Activated CD4-positive, alpha-beta T cell treated with anti-CD3 and anti-CD28 coated beads for 36 hours (primary cell): ENCODE measurements at regions not wholly inside any gene's neighbourhood (a gene's known extent, or its start where the extent isn't known, plus 50 kb on each side); places are given as distances from the start of the nearest gene placed in this dataset.
"Not testable (repeated sequence)": the region's sequence is repeated elsewhere in the genome, so short reads cannot be mapped to it uniquely, and the experiment has no call there.

ENCODE experiments used
- ATAC-seq: fragments of 200-7000 bp; cut with Tn5 transposase; one replicate; pipeline ENCODE4 v1.10.0; 2021; ENCODE audit warnings: mild to moderate bottlenecking, moderate library complexity
- CTCF ChIA-PET: fragments of 350-600 bp; sonication (Branson Sonifier 250); formaldehyde crosslinking; loops from one replicate; lab custom pipeline; 2021; ENCODE audit warnings: antibody characterized with exemption; lab: Charles Lee
- POLR2A ChIA-PET: fragments of 350-600 bp; sonication (Branson Sonifier 250); formaldehyde crosslinking; loops from one replicate; lab custom pipeline; 2021; ENCODE audit warnings: antibody characterized with exemption, inconsistent platforms; lab: Charles Lee
- DNase-seq: peaks from one replicate; pipeline ENCODE4 v3.0.0-alpha.2; 2020
- H3K27ac Mint-ChIP-seq: one replicate; pipeline ENCODE4 v1.8.0; 2021; ENCODE audit warnings: mixed read lengths
- H3K27me3 Mint-ChIP-seq: one replicate; pipeline ENCODE4 v1.8.0; 2021; ENCODE audit warnings: mixed read lengths
- H3K36me3 Mint-ChIP-seq: one replicate; pipeline ENCODE4 v1.8.0; 2021; ENCODE audit warnings: low read depth, mixed read lengths
- H3K4me1 Mint-ChIP-seq: one replicate; pipeline ENCODE4 v1.8.0; 2021; ENCODE audit warnings: mixed read lengths
- H3K4me3 Mint-ChIP-seq: one replicate; pipeline ENCODE4 v1.8.0; 2021; ENCODE audit warnings: mild to moderate bottlenecking, moderate library complexity, mixed read lengths
- H3K9me3 Mint-ChIP-seq: one replicate; pipeline ENCODE4 v1.8.0; 2021; ENCODE audit warnings: low read depth, mixed read lengths
- intact Hi-C, 2 experiments: fragments of 100-400 bp; cut with DNase I in 1 of 2; cut with micrococcal nuclease in 1 of 2; formaldehyde crosslinking; loops; one replicate each; pipeline versions ENCODE4 v1.14.2 to v1.15.1; 2022 to 2024; cut with DNase I, micrococcal nuclease

- no peak overlapping the region for H3K27ac Mint-ChIP-seq
- DNase-seq (no peak), ATAC-seq (no peak)
- H3K9me3 Mint-ChIP-seq = peaks cover 34% of the 10 kb centered on the region
- no peak overlapping the region for H3K4me3 Mint-ChIP-seq
- no peaks in the 10 kb centered on the region for H3K27me3 Mint-ChIP-seq
- H3K4me1 Mint-ChIP-seq = no peaks in the 10 kb centered on the region
- ChIA-PET CTCF (no interaction called here), POLR2A (no interaction called here)
- peaks cover 2% of the 10 kb centered on the region for H3K36me3 Mint-ChIP-seq
- intact Hi-C loops = no loop called here
Measured at GRCh38 chr11:54927704-54928103, 221.1 kb downstream of the OR4A5 start.

- DNase-seq (no peak), ATAC-seq (no peak)
- Mint-ChIP-seq H3K4me3 (no peak overlapping the region), H3K36me3 (peaks cover 2% of the 10 kb centered on the region), H3K4me1 (no peaks in the 10 kb centered on the region), H3K9me3 (peaks cover 44% of the 10 kb centered on the region), H3K27me3 (no peaks in the 10 kb centered on the region), H3K27ac (no peak overlapping the region)
- POLR2A ChIA-PET = no interaction called here
- intact Hi-C loops = no loop called here
- CTCF ChIA-PET = no interaction called here
Measured at GRCh38 chr11:54930930-54931329, 224.3 kb downstream of the OR4A5 start.

GRCh38 chr11:54944211-54944610, 237.6 kb downstream of the OR4A5 start:
- H3K36me3 Mint-ChIP-seq = no peaks in the 10 kb centered on the region
- no peak for DNase-seq
- no peak for ATAC-seq
- POLR2A ChIA-PET = no interaction called here
- no peak overlapping the region for H3K27ac Mint-ChIP-seq
- intact Hi-C loops = loop anchor here in 1 of 2 experiments (5.0 kb wide), 1 partner anchor 43 kb away; no protein-coding TSS in a partner anchor
- H3K4me1 Mint-ChIP-seq = no peaks in the 10 kb centered on the region
- no peaks in the 10 kb centered on the region for H3K27me3 Mint-ChIP-seq
- CTCF ChIA-PET = interaction anchor here (1.6 kb wide), 1 partner anchor 11 kb away, joined by 3 read pairs; no protein-coding TSS in a partner anchor
- H3K4me3 Mint-ChIP-seq = no peak overlapping the region
- H3K9me3 Mint-ChIP-seq = peaks cover 17% of the 10 kb centered on the region

DNA sequence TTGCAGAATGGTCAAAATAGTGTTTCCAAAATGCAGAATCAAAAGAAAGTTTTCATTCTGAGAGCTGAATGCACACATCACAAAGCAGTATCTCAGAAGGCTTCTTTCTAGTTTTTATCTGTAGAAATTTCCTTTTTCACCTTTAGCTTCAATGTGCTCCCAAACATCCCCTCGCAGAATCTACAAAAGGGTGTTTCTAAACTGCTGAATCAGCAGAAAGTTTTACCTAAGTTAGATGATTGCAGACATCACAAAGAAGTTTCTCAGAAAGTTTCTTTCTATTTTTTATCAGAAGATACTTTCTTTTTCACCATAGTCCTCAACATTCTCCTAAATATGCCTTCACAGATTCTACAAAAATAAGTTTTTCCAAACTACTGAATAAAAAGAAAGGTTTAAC, 239.8 kb downstream of the OR4A5 start:
- Mint-ChIP-seq H3K4me1 (no peaks in the 10 kb centered on the region), H3K27me3 (no peaks in the 10 kb centered on the region), H3K4me3 (no peak overlapping the region), H3K9me3 (peaks cover 20% of the 10 kb centered on the region), H3K27ac (no peak overlapping the region), H3K36me3 (no peaks in the 10 kb centered on the region)
- POLR2A ChIA-PET = no interaction called here
- CTCF ChIA-PET = no interaction called here
- no peak for ATAC-seq
- DNase-seq = no peak
- intact Hi-C loops = no loop called here

GRCh38 chr11:54947175-54947574, 240.5 kb downstream of the OR4A5 start:
- ATAC-seq, H3K4me1 Mint-ChIP-seq, H3K36me3 Mint-ChIP-seq, intact Hi-C loops, DNase-seq, CTCF ChIA-PET, POLR2A ChIA-PET, H3K27me3 Mint-ChIP-seq, H3K4me3 Mint-ChIP-seq, H3K27ac Mint-ChIP-seq: not testable (repeated sequence)
- peaks cover 20% of the 10 kb centered on the region for H3K9me3 Mint-ChIP-seq

- H3K27ac Mint-ChIP-seq = no peak overlapping the region
- ATAC-seq (no peak), DNase-seq (no peak)
- ChIA-PET CTCF (no interaction called here), POLR2A (no interaction called here)
- no peak overlapping the region for H3K4me3 Mint-ChIP-seq
- peaks cover 4% of the 10 kb centered on the region for H3K36me3 Mint-ChIP-seq
- no peaks in the 10 kb centered on the region for H3K4me1 Mint-ChIP-seq
- peaks cover 19% of the 10 kb centered on the region for H3K9me3 Mint-ChIP-seq
- intact Hi-C loops = loop anchor here (10.0 kb wide), 2 partner anchors 75 to 175 kb away; no protein-coding TSS in a partner anchor
- no peaks in the 10 kb centered on the region for H3K27me3 Mint-ChIP-seq
Measured at GRCh38 chr11:54979375-54979774, 272.7 kb downstream of the OR4A5 start.

- ChIA-PET POLR2A (no interaction called here), CTCF (no interaction called here)
- peaks cover 24% of the 10 kb centered on the region for H3K9me3 Mint-ChIP-seq
- H3K27ac Mint-ChIP-seq = no peak overlapping the region
- H3K27me3 Mint-ChIP-seq = no peaks in the 10 kb centered on the region
- no peak for ATAC-seq
- H3K36me3 Mint-ChIP-seq = peaks cover 2% of the 10 kb centered on the region
- H3K4me3 Mint-ChIP-seq = no peak overlapping the region
- intact Hi-C loops = loop anchor here in 1 of 2 experiments (5.0 kb wide), 1 partner anchor 43 kb away; no protein-coding TSS in a partner anchor
- no peak for DNase-seq
- no peaks in the 10 kb centered on the region for H3K4me1 Mint-ChIP-seq
Measured at GRCh38 chr11:54985731-54986130, 276.2 kb upstream of the TRIM48 start.

GRCh38 chr11:55028837-55029236, 233.1 kb upstream of the TRIM48 start:
- intact Hi-C loops, H3K4me1 Mint-ChIP-seq, H3K4me3 Mint-ChIP-seq, POLR2A ChIA-PET, DNase-seq, H3K27me3 Mint-ChIP-seq, ATAC-seq, H3K27ac Mint-ChIP-seq, H3K36me3 Mint-ChIP-seq: not testable (repeated sequence)
- H3K9me3 Mint-ChIP-seq = peaks cover 29% of the 10 kb centered on the region
- CTCF ChIA-PET = interaction anchor here (1.1 kb wide), 1 partner anchor 9 kb away, joined by 3 read pairs; no protein-coding TSS in a partner anchor

GRCh38 chr11:55054723-55055122, 207.2 kb upstream of the TRIM48 start:
- Mint-ChIP-seq H3K27ac (no peak overlapping the region), H3K36me3 (no peaks in the 10 kb centered on the region), H3K9me3 (peaks cover 15% of the 10 kb centered on the region), H3K27me3 (no peaks in the 10 kb centered on the region), H3K4me3 (no peak overlapping the region), H3K4me1 (no peaks in the 10 kb centered on the region)
- intact Hi-C loops = no loop called here
- DNase-seq = no peak
- CTCF ChIA-PET = no interaction called here
- ATAC-seq = no peak
- POLR2A ChIA-PET = no interaction called here

GRCh38 chr11:55084588-55084987, 177.4 kb upstream of the TRIM48 start:
- H3K4me1 Mint-ChIP-seq, H3K4me3 Mint-ChIP-seq, ATAC-seq, H3K36me3 Mint-ChIP-seq, CTCF ChIA-PET, H3K27ac Mint-ChIP-seq, DNase-seq, intact Hi-C loops, POLR2A ChIA-PET, H3K27me3 Mint-ChIP-seq: not testable (repeated sequence)
- H3K9me3 Mint-ChIP-seq = peaks cover 37% of the 10 kb centered on the region

DNA sequence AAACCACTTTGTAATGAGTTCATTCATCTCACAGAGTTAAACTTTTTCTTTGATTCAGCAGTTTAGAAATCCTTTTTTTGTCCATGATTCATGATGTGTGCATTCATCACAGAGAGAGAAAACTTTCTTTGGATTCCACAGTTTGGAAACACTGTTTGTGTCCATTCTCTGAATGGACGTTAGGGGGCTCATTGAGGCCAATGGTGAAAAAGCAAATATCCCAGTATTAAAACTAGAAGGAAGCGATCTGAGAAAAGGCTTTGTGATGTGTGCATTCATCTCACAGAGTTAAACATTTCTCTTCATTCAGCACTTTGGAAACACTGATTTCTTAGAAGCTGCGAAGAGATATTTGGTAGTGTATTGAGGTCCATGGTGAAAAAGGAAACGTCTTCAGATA, 155.6 kb upstream of the TRIM48 start:
- Mint-ChIP-seq H3K36me3 (peaks cover 2% of the 10 kb centered on the region), H3K27me3 (no peaks in the 10 kb centered on the region)

More for the DNA sequence above, 155.6 kb upstream of the TRIM48 start:
- DNase-seq (no peak), ATAC-seq (no peak)
- ChIA-PET CTCF (no interaction called here), POLR2A (no interaction called here)
- no peak overlapping the region for H3K27ac Mint-ChIP-seq
- no peak overlapping the region for H3K4me3 Mint-ChIP-seq
- H3K9me3 Mint-ChIP-seq = peaks cover 25% of the 10 kb centered on the region
- intact Hi-C loops = no loop called here
- H3K4me1 Mint-ChIP-seq = no peaks in the 10 kb centered on the region
